ENCODE measurements at regions not wholly inside any gene's neighbourhood (a gene's known extent, or its start where the extent isn't known, plus 50 kb on each side); places are given as distances from the start of the nearest gene placed in this dataset.
"Not testable (repeated sequence)": the region's sequence is repeated elsewhere in the genome, so short reads cannot be mapped to it uniquely, and the experiment has no call there.

DNA sequence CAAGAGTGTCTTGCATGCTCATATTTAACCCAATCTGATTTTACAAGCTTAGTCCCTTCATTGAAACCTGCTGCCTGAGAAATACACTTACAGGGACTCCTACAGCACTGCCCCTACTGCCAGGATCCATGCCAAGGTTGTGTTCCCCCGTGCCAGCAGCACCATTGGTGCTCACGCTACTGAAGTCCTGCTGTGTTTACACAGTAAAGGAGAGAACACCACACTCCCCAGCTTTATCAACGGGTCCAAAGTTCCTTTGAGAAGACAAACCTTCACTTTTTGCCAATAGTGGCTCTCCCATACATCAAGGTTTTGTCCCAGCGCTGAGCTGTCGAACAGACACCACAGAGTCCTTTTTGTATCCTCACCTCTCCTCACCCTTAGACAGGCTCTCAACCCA lies 155.1 kb upstream of the WWC1 start:
- no peaks in the 10 kb centered on the region for H3K9me3 Mint-ChIP-seq (ENCODE audit: low read depth)
- no peak for DNase-seq (ENCODE audit: low spot score)
- H3K36me3 Mint-ChIP-seq (ENCODE audit: low read depth), result peaks cover 2% of the 10 kb centered on the region
- H3K27ac Mint-ChIP-seq (ENCODE audit: unreplicated experiment), result no peak overlapping the region
- peaks cover 16% of the 10 kb centered on the region for H3K4me1 Mint-ChIP-seq (ENCODE audit: low read depth)
- H3K4me3 Mint-ChIP-seq (ENCODE audit: unreplicated experiment), result no peak overlapping the region
- TF ChIP-seq, protein P1, sequence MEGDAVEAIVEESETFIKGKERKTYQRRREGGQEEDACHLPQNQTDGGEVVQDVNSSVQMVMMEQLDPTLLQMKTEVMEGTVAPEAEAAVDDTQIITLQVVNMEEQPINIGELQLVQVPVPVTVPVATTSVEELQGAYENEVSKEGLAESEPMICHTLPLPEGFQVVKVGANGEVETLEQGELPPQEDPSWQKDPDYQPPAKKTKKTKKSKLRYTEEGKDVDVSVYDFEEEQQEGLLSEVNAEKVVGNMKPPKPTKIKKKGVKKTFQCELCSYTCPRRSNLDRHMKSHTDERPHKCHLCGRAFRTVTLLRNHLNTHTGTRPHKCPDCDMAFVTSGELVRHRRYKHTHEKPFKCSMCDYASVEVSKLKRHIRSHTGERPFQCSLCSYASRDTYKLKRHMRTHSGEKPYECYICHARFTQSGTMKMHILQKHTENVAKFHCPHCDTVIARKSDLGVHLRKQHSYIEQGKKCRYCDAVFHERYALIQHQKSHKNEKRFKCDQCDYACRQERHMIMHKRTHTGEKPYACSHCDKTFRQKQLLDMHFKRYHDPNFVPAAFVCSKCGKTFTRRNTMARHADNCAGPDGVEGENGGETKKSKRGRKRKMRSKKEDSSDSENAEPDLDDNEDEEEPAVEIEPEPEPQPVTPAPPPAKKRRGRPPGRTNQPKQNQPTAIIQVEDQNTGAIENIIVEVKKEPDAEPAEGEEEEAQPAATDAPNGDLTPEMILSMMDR (IDR thresholded peaks at IDR 0.05), result no peak
- peaks cover 6% of the 10 kb centered on the region for H3K27me3 Mint-ChIP-seq (ENCODE audit: low read depth)

DNA sequence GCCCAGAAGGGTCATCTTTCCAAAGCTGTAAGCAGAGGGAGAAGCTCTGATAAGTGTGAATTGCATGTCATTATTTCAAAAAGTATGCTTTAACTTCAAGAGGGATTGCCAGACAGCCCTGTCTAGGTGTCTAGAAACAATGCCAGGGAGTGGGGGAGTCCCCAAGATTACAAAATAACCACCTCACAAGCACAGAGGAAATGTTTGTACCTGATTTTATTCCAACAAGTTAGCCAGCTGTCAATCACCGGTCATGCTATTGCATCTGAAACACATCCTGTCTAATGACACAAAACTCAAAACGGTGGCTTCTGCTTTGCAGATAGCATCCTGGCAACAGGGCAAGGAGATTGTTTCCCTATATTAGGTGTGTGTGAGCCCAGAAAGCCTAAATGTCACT lies 154.2 kb upstream of the WWC1 start:
- no peak overlapping the region for H3K4me3 Mint-ChIP-seq (ENCODE audit: unreplicated experiment)
- TF ChIP-seq, protein P1 (IDR thresholded peaks at IDR 0.05), result no peak
- no peak overlapping the region for H3K27ac Mint-ChIP-seq (ENCODE audit: unreplicated experiment)
- H3K27me3 Mint-ChIP-seq (ENCODE audit: low read depth), result peaks cover 6% of the 10 kb centered on the region
- H3K4me1 Mint-ChIP-seq (ENCODE audit: low read depth), result peaks cover 7% of the 10 kb centered on the region
- peaks cover 2% of the 10 kb centered on the region for H3K36me3 Mint-ChIP-seq (ENCODE audit: low read depth)
- H3K9me3 Mint-ChIP-seq (ENCODE audit: low read depth), result no peaks in the 10 kb centered on the region
- DNase-seq (ENCODE audit: low spot score), result no peak

DNA sequence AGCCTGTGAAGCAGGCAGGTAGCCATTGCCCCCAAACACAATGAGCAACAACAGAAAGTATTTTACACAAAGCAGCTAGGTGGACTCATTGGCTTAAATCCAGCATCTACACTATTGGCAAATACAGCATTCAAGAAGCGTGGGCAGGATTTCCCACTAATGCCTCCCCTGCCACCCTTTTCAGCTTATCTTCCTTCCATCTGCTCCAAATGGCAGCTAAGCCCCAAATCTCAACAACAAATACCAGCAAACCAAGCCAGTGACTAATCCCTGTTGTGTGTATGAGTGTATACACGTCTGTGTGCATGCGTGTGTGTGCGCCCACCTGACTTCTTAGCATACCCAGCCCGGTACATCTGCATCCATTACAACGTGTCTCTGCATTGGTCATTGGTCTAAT lies 151.2 kb upstream of the WWC1 start:
- peaks cover 11% of the 10 kb centered on the region for H3K4me1 Mint-ChIP-seq (ENCODE audit: low read depth)
- H3K27ac Mint-ChIP-seq (ENCODE audit: unreplicated experiment), result no peak overlapping the region
- TF ChIP-seq, protein P1 (IDR thresholded peaks at IDR 0.05), result no peak
- H3K27me3 Mint-ChIP-seq (ENCODE audit: low read depth), result peaks cover 6% of the 10 kb centered on the region
- peaks cover 2% of the 10 kb centered on the region for H3K36me3 Mint-ChIP-seq (ENCODE audit: low read depth)
- DNase-seq (ENCODE audit: low spot score), result no peak
- H3K4me3 Mint-ChIP-seq (ENCODE audit: unreplicated experiment), result no peak overlapping the region
- no peaks in the 10 kb centered on the region for H3K9me3 Mint-ChIP-seq (ENCODE audit: low read depth)

DNA sequence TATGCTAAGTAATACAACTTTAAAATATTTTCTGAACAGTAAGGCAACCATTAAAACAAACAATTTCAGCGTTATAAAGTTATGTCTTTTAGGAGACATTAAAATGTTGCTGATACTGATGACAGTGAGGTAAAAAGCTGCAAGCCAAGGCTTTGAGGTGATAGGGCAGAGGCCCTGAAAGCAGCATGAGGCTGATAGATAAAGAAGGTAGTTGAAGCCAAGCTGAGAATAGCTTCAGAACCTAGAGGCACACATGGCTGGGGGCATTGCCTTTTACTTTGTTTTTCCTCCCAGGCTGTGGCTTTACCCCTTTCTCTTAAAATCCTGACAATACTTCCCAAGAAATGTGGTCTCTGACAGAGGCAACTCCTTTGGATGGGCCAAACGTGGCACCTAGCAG lies 149.0 kb upstream of the WWC1 start:
- Mint-ChIP-seq H3K36me3 (ENCODE audit: low read depth) (no peaks in the 10 kb centered on the region), H3K27ac (ENCODE audit: unreplicated experiment) (no peak overlapping the region), H3K4me3 (ENCODE audit: unreplicated experiment) (no peak overlapping the region), H3K4me1 (ENCODE audit: low read depth) (peaks cover 11% of the 10 kb centered on the region), H3K27me3 (ENCODE audit: low read depth) (peaks cover 6% of the 10 kb centered on the region), H3K9me3 (ENCODE audit: low read depth) (no peaks in the 10 kb centered on the region)
- DNase-seq (ENCODE audit: low spot score), result no peak
- TF ChIP-seq, protein P1 (IDR thresholded peaks at IDR 0.05), result no peak

DNA sequence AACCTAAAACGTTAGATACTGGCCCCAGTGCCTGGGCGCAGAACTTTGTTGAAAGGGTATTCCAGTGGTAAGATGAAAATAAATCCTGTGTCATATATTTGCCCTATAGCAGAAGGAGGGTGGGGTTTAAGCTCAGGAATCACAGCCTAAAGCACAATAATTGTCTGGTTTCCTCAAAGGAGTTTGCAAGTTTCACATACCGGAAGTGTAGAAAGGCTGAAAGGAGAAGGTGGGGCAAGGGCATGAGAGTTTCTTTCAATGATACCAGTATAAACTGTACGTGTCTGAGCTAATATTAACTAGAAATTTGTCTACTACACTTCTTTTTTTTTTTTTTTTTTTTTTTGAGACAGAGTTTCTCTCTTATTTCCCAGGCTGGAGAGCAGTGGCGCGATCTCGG lies 147.9 kb upstream of the WWC1 start:
- not testable (repeated sequence) for DNase-seq (ENCODE audit: low spot score); H3K4me3 Mint-ChIP-seq (ENCODE audit: unreplicated experiment); H3K27ac Mint-ChIP-seq (ENCODE audit: unreplicated experiment)

DNA sequence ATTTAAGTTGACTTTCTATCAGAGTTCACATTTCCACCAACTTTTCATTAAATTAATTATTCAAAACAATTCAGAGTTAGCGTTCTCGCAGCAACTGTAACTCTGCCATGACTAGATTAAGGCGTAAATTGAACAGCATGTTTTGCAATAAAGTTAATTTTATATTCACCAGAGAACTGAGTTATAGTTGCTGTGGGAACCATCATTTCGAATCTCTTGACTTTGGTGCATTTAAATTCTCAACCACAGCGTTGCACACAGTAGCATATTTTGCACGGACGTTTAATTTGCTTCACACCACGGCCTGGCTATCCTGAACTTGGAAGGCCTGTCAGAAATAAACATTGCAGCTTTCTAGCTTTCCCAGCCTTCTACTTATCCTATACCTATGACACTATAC lies 144.3 kb upstream of the WWC1 start:
- Mint-ChIP-seq H3K27me3 (ENCODE audit: low read depth) (peaks cover 9% of the 10 kb centered on the region), H3K4me1 (ENCODE audit: low read depth) (peaks cover 11% of the 10 kb centered on the region), H3K36me3 (ENCODE audit: low read depth) (no peaks in the 10 kb centered on the region), H3K4me3 (ENCODE audit: unreplicated experiment) (no peak overlapping the region), H3K9me3 (ENCODE audit: low read depth) (no peaks in the 10 kb centered on the region), H3K27ac (ENCODE audit: unreplicated experiment) (no peak overlapping the region)
- DNase-seq (ENCODE audit: low spot score), result no peak
- TF ChIP-seq, protein P1 (IDR thresholded peaks at IDR 0.05), result no peak

More for the DNA sequence above, 147.9 kb upstream of the WWC1 start:
- not testable (repeated sequence) for H3K9me3 Mint-ChIP-seq (ENCODE audit: low read depth); H3K36me3 Mint-ChIP-seq (ENCODE audit: low read depth); H3K27me3 Mint-ChIP-seq (ENCODE audit: low read depth)
- peaks cover 11% of the 10 kb centered on the region for H3K4me1 Mint-ChIP-seq (ENCODE audit: low read depth)
